Vagina (tissue), 2 donors: ENCODE measurements at regions not wholly inside any gene's neighbourhood (a gene's known extent, or its start where the extent isn't known, plus 50 kb on each side); places are given as distances from the start of the nearest gene placed in this dataset.

ENCODE experiments used
- DNase-seq, 2 donors: peaks; one replicate each; pipeline ENCODE4 v3.0.0-alpha.2; 2017; ENCODE audit errors: extremely low spot score in 2 of 2
- H3K27ac ChIP-seq: fragments of 200-600 bp; sonication (generic); one replicate; pipeline ENCODE4 v1.5.1; 2019
- H3K27me3 ChIP-seq: fragments of 200-600 bp; sonication (generic); one replicate; pipeline ENCODE4 v1.5.1; 2019
- H3K36me3 ChIP-seq, 2 donors: fragments of 200-600 bp; sonication (generic); one replicate each; pipeline ENCODE4 v1.5.1; 2017 to 2019
- H3K4me1 ChIP-seq: fragments of 200-600 bp; sonication (generic); one replicate; pipeline ENCODE4 v1.5.1; 2019
- H3K4me3 ChIP-seq, 2 donors: fragments of 200-600 bp; sonication (generic); 1 replicate in 1 of 2; 2 replicates in 1 of 2; pipeline ENCODE4 v1.5.1; 2016 to 2019
- H3K9me3 ChIP-seq: fragments of 200-600 bp; sonication (generic); one replicate; pipeline ENCODE4 v1.5.1; 2019
- CTCF ChIP-seq, 3 experiments: fragments of 450-650 bp in 2 of 3; fragments of 200-600 bp in 1 of 3; sonication (generic) in 1 of 3; IDR thresholded peaks; one replicate each; pipeline ENCODE4 v1.5.1; 2017 to 2019; ENCODE audit warnings: antibody characterized with exemption in 3 of 3, mild to moderate bottlenecking in 2 of 3, moderate library complexity in 2 of 3
- POLR2A ChIP-seq, 2 donors: fragments of 450-650 bp; IDR thresholded peaks; one replicate each; pipeline ENCODE4 v1.6.1; 2017; ENCODE audit warnings: antibody characterized with exemption in 2 of 2, mild to moderate bottlenecking in 2 of 2, moderate library complexity in 2 of 2
- POLR2AphosphoS5 ChIP-seq, 2 donors: sonication (generic); formaldehyde crosslinking; IDR thresholded peaks; one replicate each; pipeline ENCODE4 v1.9.0; 2017; ENCODE audit warnings: antibody characterized with exemption in 2 of 2, mild to moderate bottlenecking in 2 of 2, low read depth in 1 of 2; ENCODE audit not compliant: insufficient read depth in 1 of 2
- intact Hi-C: fragments of 100-400 bp; cut with DNase I; formaldehyde crosslinking; loops from one replicate; pipeline ENCODE4 v1.15.1; 2023

- H3K36me3 ChIP-seq: no peaks in the 10 kb centered on the region
- no peak for TF ChIP-seq CTCF (IDR thresholded peaks at IDR 0.05)
- no peak for TF ChIP-seq POLR2A (IDR thresholded peaks at IDR 0.05)
- no peak for TF ChIP-seq POLR2AphosphoS5 (IDR thresholded peaks at IDR 0.05; ENCODE audit: insufficient read depth in 1 of 2, low read depth in 1 of 2)
- H3K4me1 ChIP-seq: no peaks in the 10 kb centered on the region
- DNase-seq: no peak
- H3K4me3 ChIP-seq: no peak overlapping the region
- no peaks in the 10 kb centered on the region for H3K9me3 ChIP-seq
- no peak overlapping the region for H3K27ac ChIP-seq
- intact Hi-C loops: no loop called here
- H3K27me3 ChIP-seq: no peaks in the 10 kb centered on the region
These were observed 245.8 kb downstream of the FRK start for GRCh38 chr6:115814907-115815306.

- DNase-seq: no peak
- no peaks in the 10 kb centered on the region for H3K9me3 ChIP-seq
- no peaks in the 10 kb centered on the region for H3K27me3 ChIP-seq
- H3K27ac ChIP-seq: no peak overlapping the region
- TF ChIP-seq POLR2AphosphoS5 (IDR thresholded peaks at IDR 0.05; ENCODE audit: insufficient read depth in 1 of 2, low read depth in 1 of 2) (no peak), CTCF (IDR thresholded peaks at IDR 0.05) (no peak), POLR2A (IDR thresholded peaks at IDR 0.05) (no peak)
- H3K36me3 ChIP-seq: no peaks in the 10 kb centered on the region
- intact Hi-C loops: no loop called here
- no peak overlapping the region for H3K4me3 ChIP-seq
- H3K4me1 ChIP-seq: no peaks in the 10 kb centered on the region
These were observed 249.2 kb downstream of the FRK start for GRCh38 chr6:115811541-115811940.

GRCh38 chr6:115798229-115798628 is 262.5 kb downstream of the FRK start:
- H3K4me3 ChIP-seq: no peak overlapping the region
- H3K27me3 ChIP-seq: no peaks in the 10 kb centered on the region
- no peaks in the 10 kb centered on the region for H3K9me3 ChIP-seq
- no peak for DNase-seq
- intact Hi-C loops: no loop called here
- no peaks in the 10 kb centered on the region for H3K36me3 ChIP-seq
- H3K27ac ChIP-seq: no peak overlapping the region
- no peaks in the 10 kb centered on the region for H3K4me1 ChIP-seq
- TF ChIP-seq CTCF (IDR thresholded peaks at IDR 0.05): no peak
- TF ChIP-seq POLR2AphosphoS5 (IDR thresholded peaks at IDR 0.05; ENCODE audit: insufficient read depth in 1 of 2, low read depth in 1 of 2): no peak
- TF ChIP-seq POLR2A (IDR thresholded peaks at IDR 0.05): no peak

- DNase-seq: no peak
- Histone ChIP-seq H3K27ac (no peak overlapping the region), H3K4me3 (no peak overlapping the region), H3K9me3 (no peaks in the 10 kb centered on the region), H3K27me3 (no peaks in the 10 kb centered on the region), H3K36me3 (no peaks in the 10 kb centered on the region), H3K4me1 (no peaks in the 10 kb centered on the region)
- intact Hi-C loops: no loop called here
- TF ChIP-seq POLR2A (IDR thresholded peaks at IDR 0.05) (no peak), POLR2AphosphoS5 (IDR thresholded peaks at IDR 0.05; ENCODE audit: insufficient read depth in 1 of 2, low read depth in 1 of 2) (no peak), CTCF (IDR thresholded peaks at IDR 0.05) (no peak)
These were observed 263.9 kb downstream of the FRK start for GRCh38 chr6:115796829-115797228.

GRCh38 chr6:115796061-115796460 is 264.6 kb downstream of the FRK start:
- H3K27ac ChIP-seq: no peak overlapping the region
- intact Hi-C loops: no loop called here
- H3K4me3 ChIP-seq: no peak overlapping the region
- no peaks in the 10 kb centered on the region for H3K27me3 ChIP-seq
- no peaks in the 10 kb centered on the region for H3K36me3 ChIP-seq
- no peak for DNase-seq
- TF ChIP-seq POLR2A (IDR thresholded peaks at IDR 0.05): no peak
- no peak for TF ChIP-seq POLR2AphosphoS5 (IDR thresholded peaks at IDR 0.05; ENCODE audit: insufficient read depth in 1 of 2, low read depth in 1 of 2)
- no peak for TF ChIP-seq CTCF (IDR thresholded peaks at IDR 0.05)
- H3K9me3 ChIP-seq: no peaks in the 10 kb centered on the region
- H3K4me1 ChIP-seq: no peaks in the 10 kb centered on the region
